C1 segment of cervical spinal cord (tissue), 14 donors: ENCODE measurements at regions not wholly inside any gene's neighbourhood (a gene's known extent, or its start where the extent isn't known, plus 50 kb on each side); places are given as distances from the start of the nearest gene placed in this dataset.

ENCODE experiments used
- DNase-seq, 14 donors: peaks; one replicate each; lab custom pipeline; 2025; lab: John Stamatoyannopoulos, UW

DNA sequence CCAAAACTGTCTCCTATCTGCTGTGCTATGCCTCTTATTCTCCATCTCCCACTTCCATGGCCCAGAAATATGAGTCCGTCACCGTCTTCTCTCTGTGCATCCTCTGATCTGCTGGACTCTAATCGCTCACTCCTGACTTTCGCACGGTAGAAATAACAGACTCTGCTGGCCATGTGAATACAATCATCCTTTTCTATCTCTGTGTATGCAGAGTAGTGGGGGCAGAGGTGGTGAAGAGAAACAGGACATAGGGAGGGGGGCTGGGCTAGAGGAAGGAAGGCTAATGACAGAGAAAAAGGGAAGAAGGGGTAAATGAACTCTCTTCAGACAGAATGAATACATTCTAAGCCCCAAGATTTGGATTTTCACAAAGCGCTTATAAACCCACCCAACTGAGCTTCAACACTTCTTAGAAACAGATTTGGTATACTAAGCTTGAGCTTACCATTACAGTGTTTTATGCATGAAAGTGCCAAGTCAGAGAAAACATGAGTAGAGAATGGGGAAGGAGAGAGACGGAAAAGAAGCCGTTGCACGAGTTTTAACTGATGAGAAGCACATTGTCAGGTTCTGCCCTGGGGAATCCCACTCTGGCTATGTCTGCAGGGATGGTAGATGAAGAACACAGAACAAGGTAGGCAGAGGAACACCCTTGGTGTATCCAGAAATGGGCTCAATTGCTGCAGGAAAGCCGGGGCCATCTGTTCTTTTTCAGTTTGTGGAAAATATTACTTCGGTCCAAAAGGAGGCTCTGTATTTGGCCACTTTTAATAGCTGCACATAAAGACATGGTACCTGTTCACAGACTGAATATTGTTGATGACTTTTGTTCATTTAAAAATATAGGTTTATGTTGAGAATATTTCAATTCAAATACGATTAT is 324.7 kb downstream of the ETS1 start:
- peak in 2 of 14 donors; percentile 3 to 70 for DNase-seq

DNA sequence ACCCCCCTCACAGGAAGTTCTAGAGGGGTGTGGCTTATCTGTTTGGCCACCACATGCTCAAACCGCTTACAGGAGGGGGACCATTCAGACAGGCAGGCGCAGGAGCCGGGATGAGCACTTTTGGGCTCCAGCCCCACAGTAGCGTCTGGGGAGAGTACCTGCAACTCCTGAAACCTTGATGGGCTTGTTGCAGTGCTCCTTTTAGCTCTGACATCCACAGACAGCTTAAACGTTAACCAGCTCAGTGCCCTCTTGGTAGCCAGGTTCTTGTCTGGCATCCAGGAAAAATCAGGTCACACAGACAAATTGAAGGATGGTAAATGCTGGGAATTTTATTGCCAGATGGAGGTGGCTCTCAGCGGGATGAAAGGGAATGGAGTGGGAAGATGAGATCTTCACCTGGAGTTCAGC is 326.3 kb downstream of the ETS1 start:
- DNase-seq: peak in 2 of 14 donors; percentile 50 to 84

DNA sequence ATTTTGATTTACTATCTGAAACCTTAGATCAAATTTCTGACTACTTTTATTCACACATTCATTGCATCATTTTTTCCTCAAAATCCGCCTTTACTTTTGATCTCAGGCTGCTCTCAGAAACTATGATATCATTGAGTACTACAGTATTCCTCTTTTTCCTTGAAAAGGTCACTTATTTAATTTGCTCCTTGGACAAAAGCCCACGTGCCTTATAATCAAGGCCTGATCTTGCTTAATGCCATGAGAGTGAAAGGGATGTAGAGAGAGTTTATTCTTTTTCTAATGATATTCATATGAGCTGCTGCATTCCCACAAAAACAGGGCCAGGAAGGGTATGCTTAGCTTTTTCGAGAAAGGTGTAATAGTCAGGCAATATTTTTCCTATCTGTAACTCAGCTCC is 327.0 kb downstream of the ETS1 start:
- DNase-seq: no peak

DNA sequence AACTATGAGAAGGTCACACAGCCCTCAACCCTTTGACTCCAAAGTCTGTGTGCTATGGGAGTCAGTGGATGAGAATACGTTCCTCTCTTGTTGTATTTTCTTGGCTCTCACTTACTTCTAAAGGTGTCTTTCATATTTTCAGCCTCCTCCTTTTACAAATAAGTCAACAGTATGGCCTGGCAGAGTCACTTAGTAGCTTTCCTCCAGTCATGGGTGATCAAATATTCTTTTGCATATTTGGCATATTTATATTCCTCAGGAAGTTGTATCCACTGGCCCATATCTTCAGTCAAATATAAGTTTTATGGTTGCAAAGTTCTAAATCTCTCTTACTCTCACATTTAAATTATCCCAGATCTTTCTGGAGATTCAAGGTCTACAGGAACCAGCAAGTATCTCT is 327.5 kb downstream of the ETS1 start:
- no peak for DNase-seq

DNA sequence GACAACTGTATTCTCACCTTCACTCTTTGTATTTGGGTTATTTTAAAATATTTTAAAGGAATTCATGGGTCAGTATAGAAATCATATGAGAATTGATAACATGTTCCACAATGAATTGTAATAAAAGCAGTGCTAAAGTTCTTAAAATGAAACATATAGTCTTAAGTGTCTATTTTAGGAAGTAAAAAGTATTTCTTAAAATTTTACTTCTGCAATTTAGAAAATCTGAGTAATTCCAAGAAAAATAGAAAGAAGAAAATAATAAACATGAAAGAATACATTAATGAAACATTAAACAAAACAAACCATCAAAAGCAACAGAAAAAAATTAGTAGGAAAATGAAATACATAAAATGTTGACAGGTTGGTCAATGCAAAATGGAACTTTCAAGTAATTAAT is 332.4 kb downstream of the ETS1 start:
- no peak for DNase-seq

DNA sequence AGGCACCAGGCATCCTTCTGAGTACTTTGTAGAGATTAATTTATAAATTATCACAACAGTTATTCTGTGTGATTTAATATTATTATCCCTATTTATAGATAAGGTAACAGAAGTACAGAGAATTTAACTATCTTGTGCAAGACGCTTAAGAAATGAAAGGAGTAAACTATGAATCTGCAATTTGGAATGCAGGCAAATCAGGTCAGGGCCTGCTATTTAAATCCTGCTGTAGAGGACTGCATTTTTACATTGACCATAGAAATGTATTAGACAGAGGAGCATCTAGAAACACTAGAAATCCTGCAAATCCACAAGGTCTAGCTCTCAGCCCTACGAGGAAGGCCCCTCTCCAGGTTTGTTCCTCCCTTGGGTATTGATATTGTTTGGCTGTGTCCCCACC is 336.2 kb downstream of the ETS1 start:
- DNase-seq: no peak

DNA sequence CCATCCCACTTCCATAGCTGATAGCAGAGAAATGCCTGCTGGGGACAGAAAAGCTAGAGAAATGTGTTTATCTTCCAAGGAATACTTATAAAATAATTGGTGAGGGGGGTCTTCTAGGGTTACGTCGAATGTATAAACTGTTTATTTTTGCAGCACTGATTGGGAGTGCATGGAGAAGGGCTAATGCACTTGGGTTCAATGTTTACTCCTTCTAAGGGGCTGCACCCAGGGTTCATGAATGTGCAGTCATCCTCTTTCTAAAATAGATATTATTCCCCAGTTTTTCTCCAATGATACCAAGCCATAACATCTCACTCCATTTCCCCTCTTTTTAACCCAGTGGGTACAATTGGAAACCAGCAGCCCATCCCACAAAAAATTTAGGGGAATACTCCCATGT is 336.9 kb downstream of the ETS1 start:
- DNase-seq: no peak

DNA sequence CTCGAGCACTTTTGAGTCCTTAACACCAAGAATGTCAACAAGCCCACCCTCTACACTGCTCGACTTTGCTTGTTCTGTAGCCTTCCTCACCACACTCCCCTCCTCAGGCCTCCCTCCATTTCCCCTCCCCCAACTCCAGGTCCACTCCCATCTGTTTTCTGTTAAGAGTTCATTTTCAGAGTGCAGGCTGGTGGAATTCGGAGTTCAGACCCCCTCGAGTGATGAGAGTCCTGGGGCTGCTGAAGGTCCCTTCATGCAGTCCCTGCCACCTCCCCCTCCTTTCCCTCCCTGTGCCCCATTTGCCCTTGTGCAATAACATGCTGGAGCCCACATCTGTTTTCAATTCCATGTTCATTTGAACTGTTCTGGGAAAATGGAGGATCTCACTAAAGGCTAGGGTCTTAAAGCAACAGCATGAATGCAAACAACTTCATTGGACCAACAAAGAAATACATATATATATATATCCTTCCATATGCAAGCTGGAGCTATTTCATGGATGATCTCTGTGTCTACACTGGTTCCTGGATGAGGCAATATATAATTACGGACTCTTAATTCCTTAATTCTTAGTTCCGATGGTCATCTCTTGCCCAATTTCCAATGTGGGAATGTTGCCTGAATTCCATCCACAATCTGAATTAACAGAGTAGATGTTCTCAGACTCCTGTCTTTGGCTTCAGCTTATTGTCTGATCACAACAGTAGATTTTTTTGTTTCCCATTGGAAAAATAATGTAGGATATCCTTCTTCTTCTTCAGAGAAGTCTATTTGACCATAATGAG is 340.4 kb downstream of the ETS1 start:
- DNase-seq: no peak

DNA sequence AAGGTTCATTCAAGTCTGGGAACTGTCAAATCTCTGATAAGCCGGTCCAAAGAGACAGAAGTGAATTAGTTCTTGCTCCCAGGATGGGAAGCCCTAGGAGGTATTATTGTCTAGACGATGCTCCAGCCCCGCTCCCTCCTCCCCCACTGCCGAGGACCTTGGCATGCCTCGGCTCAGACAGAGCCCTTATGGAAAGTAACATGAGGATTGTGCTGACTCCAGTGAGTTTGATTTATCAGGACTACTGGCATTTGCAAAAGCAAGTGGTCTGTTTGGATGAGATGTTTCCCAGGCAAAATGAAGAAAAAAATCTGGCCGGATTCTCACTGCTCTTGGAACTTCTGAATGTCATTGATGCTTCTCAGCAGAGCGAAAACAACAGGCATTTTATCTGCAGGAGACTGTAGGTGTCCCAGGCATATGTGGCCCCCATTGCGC is 341.0 kb downstream of the ETS1 start:
- DNase-seq: no peak

DNA sequence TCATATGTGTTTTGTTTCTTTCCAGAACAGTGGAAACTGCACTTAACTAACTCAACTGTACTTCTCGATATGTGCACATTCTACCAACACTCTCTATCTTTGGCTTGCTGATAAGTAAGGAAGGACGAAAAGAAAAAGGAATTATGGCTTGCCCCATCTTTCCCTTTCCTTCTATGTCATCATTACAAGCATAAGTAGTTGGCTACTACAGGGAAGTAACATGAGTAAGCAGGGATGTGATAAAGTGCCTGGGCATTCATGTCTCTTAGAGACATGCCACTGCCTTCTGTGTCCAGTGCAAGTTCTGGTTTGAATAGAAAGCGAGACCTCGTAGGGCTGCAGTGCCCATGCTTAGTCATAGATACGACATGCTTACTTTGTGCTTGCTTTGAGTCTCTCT is 342.5 kb downstream of the ETS1 start:
- no peak for DNase-seq

DNA sequence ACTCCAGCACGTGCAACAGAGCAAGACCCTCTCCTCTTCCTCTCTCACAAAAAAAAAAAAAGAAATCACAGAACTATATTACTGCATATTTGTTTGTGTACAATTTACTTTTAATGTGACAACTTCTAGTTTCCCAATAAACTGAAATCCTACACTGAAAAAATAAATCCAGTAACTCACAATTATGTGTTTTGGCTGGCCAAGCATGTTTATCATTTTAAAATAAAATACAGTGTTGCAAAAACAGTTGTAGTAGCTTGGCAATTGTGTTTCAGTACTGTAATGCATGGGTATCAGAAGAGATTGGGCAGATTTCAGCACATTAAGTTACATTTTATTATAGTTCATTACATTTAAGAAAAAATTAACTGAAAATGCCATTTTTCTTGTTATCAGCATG is 344.9 kb downstream of the ETS1 start:
- DNase-seq: no peak

DNA sequence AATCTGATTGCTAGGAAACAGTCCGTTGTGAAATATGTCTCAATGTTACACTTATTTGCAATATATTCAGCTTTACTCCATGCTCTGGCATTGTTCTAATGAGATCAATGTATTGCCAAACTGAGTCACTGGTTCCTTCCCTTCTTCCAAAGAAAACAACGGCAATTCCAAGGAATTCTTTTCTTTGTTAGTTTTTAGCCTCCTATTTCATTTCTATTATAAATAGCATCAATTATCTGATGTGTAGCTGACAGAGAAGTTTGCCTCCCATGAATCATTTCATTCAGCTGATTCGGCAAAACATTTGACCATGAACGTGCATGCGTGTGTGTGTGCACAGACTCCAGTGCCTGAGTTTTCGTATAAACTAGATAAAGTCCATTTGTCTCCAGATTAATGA is 346.8 kb downstream of the ETS1 start:
- DNase-seq: no peak

DNA sequence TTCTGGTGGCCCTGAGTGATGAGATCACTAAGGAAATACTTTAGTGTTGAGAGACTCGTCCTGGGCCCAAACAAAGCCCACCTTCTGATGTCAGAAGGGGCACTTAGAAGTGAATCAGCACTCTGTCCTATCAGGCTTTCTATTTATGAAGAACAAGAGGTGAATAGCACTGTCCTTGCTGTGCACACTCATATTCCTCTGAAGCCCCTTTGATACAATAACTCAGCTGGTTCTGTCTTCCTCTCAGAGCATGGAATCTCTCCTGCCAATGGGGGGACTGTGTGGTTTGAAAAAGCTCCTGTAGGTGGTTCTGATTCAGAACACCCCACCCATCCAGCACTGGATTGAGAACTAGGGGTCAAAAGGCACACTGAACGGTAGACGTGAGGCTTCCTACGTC is 348.1 kb downstream of the ETS1 start:
- no peak for DNase-seq

DNA sequence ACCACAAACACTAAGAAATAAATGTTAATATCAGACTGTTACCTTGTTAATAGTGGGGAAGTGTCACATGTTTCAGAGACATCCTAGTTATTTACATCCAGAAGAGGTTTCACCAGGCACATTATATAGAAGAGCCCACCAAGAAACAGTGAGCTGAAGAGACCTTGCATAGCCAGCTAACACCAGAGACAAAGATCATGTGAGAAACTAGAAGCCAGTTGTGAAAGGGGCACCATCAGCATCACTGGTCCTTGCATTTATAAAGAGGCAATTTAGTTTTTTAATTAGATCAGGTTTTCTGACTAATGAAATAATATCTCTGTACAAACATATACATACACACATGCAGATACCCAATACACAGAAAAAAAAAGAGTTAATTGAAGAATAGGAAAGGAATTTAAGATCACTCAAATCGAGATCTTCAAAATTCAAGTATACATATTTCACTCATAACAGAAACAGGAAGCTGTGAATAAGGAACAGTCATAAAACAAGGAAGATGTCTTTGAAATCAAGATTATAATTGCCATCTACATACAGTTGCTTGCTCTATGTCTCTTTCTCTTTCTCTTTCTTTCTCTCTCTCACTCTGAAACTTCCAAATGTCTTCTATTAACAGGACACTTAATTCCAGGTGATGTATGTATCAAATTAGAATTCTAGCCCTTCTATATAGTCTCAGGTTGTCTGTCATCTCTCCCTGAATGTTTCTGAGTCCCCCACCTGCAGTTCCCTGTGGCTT is 348.7 kb downstream of the ETS1 start:
- no peak for DNase-seq

DNA sequence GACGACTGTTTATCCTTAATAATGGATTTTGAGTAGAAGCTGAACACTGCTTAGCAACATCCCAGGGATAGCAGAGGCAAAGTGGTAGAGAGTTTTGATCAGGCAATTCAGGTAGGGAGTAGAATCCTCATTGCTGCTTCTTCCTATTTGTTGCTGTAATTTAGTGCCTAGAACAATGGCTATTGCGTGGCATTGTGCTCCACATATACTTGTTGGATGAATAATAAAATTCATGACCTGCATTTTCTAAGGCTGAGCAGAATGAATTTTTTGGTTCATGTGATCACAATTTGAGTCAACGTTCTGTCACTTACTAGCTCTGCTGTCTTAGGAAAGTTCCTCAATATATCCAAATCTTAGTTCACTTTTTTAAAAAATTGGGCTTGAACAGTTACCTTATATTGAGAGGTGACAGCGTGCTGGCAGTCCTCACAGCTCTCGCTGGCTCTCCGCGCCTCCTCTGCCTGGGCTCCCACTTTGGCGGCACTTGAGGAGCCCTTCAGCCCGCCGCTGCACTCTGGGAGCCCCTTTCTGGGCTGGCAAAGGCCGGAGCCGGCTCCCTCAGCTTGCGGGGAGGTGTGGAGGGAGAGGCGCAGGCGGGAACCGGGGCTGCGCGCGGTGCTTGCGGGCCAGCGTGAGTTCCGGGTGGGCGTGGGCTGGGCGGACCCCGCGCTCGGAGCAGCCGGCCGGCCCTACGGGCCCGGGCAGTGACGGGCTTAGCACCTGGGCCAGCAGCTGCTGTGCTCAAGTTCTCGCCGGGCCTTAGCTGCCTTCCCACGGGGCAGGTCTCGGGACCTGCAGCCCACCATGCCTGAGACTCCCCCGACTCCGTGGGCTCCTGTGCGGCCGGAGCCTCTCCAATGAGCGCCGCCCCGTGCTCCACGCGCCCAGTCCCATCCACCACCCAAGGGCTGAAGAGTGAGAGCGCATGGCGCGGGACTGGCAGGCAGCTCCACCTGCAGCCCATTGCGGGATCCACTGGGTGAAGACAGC is 350.6 kb downstream of the ETS1 start:
- DNase-seq: no peak

DNA sequence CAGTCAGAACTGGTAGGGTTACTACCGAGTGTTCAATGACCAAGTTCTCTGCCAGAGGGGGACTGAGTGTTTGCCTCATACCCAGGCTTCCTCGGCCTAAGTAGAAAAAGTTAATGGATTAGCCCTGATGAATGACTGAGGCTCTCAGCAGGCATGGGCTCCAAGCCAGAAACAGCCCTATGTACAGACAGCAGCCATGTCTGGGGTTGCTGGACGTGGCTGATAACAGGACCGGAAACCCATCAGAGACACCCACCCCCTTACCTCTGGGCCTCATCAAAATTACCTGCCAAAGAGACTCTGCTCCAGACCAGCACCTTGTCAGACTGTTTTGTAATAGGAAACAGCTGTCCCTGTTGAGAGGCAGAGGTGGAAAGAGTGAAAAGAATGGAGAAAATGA is 351.4 kb downstream of the ETS1 start:
- DNase-seq: no peak

DNA sequence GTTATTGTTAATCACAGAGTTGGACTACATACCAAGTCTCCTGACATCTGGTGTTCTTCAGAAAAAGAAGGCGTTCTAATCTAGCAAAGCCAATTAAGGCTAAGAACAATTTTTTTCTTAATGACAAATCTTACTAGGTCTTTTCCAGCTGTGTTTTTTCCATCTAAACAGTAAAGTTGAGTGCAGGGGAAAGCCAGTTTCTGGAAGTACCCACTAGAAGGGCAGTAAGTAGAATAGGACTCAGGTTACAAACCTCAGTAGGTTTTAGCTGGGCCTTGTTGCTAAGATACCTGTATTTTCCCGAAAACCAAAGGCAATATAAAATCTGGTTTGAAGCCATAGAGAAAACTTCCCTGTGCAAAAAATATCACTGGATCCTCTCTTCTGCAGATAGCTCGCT is 351.9 kb downstream of the ETS1 start:
- DNase-seq: no peak

DNA sequence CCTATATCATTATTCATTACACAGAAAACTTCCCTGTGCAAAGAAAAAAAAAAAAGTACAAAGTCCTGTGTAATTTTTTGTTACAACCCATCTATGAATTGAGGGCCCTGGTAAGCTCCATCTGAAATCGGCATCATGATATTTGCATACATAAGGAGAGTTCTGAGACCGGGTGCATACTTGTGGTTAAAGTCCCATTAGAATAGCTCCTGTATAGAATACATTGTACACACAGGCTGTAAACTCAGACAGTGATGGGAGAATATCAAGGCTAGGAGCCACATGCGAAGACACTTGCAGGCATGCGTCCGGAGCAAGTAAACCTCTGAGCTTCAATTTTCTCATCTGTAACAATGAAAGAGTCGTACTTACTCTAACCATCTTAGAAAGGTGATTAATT is 353.2 kb downstream of the ETS1 start:
- DNase-seq: no peak

DNA sequence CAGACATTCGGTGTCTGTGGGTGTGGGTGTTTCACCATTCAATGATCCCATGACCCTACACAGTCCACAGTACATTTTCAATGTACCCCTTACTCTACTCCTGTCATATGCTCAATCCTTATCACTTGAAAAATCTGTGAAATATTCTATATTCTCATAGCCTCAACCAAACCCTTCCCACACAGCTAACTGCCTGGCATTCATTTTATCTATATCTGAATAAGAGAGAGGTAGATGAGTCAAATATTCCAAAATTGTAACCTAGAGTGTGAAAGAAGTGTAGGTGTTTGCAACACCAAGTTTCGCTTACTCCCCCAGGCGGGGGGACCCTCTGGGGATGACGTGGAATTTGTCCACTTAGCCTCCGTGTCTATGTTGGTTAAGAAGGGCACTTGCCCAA is 354.8 kb downstream of the ETS1 start:
- DNase-seq: no peak

DNA sequence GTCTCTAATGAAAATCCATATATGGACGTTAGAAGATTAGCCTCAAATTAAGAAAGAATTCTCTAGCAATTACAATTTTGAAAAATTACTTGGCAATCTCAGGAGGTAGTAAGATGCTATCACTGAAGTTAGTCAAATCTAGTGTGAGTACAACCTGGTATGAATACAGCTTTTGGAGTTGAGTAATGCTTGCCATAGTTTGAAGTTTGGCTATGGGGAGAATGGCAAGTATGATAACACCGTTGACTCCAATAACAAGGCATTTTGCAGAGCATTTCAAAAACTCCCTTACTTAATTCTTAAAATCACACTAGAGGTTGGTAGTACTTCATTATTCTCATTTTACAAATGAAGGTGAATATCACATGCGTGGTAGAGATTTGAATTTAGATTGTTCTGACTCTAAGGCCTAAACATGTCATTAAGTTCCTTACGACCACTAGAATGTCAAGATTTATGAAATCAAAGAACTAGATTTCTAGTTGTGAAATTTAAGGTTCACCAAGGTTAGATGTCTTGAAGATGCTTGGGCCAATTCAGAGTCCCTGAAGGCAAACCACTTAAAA is 355.4 kb downstream of the ETS1 start:
- DNase-seq: no peak

DNA sequence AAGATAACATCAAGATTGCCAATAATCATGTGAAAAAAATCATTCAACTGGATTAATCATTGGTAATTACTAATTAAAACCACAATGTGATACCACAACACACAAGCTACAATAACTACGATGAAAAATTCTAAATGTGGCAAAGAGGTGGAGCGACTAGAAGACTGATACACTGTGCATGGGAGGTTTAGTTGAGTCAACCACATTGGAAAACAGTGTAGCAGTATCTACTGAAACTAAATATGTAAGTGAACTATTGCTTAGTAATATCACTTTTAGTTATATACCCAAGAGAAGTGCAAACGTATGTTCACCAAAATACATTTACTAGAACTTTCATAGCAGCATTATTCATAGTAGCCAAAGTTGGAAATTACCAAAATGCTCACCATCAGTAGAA is 359.9 kb downstream of the ETS1 start:
- DNase-seq: no peak
